GM12874 (cell line): ENCODE measurements at regions not wholly inside any gene's neighbourhood (a gene's known extent, or its start where the extent isn't known, plus 50 kb on each side); places are given as distances from the start of the nearest gene placed in this dataset.

ENCODE experiments used
- TF ChIP-seq, protein P1 (sequence below): IDR thresholded peaks from 2 replicates; pipeline ENCODE4 v1.5.1; 2011; ENCODE audit warnings: low read depth, mild to moderate bottlenecking, control low read depth, low read length, moderate library complexity; ENCODE audit not compliant: insufficient read depth

DNA sequence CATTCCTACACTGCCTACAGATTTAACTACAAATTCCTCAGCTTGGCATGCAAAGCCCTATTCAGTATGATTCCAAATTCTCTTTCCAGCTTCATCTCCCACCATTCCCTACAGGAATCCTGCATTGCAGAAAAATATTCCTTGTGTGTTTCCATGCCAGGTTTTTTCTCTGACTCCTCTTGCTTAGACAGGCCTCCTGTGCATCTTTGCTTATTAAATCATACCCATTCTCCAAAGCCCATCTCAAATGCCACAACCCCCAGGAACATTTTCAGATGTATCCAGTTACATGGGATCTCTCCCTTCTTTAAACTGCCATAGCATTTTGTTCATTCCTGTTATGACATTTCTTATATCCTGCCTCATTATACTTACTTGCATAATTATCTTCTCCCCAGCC, 106.4 kb upstream of the GRIA3 start:
- TF ChIP-seq, protein P1, sequence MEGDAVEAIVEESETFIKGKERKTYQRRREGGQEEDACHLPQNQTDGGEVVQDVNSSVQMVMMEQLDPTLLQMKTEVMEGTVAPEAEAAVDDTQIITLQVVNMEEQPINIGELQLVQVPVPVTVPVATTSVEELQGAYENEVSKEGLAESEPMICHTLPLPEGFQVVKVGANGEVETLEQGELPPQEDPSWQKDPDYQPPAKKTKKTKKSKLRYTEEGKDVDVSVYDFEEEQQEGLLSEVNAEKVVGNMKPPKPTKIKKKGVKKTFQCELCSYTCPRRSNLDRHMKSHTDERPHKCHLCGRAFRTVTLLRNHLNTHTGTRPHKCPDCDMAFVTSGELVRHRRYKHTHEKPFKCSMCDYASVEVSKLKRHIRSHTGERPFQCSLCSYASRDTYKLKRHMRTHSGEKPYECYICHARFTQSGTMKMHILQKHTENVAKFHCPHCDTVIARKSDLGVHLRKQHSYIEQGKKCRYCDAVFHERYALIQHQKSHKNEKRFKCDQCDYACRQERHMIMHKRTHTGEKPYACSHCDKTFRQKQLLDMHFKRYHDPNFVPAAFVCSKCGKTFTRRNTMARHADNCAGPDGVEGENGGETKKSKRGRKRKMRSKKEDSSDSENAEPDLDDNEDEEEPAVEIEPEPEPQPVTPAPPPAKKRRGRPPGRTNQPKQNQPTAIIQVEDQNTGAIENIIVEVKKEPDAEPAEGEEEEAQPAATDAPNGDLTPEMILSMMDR: no peak

DNA sequence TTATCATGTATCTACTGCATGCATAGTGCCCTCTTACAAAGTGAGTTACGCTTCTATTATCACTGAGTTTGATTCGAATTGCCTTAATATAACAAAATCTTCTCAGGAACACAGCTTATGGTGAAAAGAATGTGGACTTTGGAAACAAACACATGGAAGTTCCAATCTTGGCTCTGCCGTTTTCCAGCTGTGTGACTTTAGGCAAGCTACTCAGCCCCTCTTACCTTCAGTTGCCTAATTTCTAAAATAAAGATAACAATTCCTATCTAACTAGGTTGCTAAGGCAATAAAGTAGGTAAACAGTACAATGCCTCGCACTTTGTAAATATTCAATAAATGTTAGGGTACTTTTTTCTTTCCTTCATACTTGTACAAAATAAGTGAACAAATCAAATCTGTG, 104.0 kb upstream of the GRIA3 start:
- TF ChIP-seq, protein P1: no peak

DNA sequence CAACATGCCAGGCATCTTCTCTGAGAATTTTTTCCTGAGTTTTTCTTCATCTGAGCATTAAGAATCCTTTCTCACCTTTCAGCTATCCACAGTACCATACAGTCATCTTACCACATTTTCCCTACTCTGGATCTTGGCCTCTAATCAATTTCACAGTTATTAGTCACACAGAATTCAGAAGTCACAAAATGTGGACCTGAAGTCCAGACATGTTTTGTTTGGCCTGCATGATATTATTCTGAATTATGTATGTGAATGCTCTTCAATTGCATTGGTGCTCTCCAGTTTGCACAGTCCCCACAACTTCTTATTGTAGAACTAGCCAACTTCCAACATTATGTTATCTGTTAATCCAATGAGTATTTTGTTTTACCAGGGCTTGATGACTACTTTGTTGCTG, 102.3 kb upstream of the GRIA3 start:
- TF ChIP-seq, protein P1: no peak

DNA sequence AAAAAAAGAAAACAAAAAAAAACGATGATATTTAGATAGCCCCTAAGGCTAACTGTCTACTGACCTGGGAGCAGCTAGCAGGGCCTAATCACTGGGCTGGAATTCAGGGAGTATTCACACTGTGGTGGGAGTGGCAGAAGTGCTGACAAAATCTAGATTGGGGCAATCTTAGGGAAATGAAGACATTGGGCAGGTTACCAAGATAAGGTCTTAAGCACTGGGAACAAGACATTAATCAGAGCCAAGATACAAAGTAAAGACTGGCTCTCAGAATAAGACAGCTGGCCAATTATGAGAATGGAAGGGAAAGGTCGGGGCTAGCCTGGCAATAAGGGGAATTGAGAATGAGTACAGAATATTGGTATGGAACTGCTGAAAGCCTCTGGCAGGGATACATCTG, 100.2 kb upstream of the GRIA3 start:
- TF ChIP-seq, protein P1: no peak

DNA sequence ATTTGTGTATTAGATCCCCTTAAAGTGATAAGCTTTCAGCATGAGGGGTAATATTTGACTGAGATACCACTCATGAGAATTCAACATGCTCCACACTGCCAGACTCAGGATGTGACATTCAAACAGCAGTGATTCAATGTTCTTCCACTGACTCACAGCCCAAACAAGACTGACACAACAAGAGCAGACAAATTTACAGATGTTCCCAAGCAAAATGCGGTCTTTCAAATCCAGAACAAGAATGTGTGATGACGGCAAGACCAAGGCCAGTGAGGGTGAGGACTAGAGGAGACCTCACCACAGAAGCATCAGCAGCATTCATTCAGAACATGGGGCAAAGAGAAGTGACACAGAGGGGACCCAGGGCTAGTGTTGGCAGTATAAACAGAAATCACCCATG, 99.3 kb upstream of the GRIA3 start:
- TF ChIP-seq, protein P1: no peak

DNA sequence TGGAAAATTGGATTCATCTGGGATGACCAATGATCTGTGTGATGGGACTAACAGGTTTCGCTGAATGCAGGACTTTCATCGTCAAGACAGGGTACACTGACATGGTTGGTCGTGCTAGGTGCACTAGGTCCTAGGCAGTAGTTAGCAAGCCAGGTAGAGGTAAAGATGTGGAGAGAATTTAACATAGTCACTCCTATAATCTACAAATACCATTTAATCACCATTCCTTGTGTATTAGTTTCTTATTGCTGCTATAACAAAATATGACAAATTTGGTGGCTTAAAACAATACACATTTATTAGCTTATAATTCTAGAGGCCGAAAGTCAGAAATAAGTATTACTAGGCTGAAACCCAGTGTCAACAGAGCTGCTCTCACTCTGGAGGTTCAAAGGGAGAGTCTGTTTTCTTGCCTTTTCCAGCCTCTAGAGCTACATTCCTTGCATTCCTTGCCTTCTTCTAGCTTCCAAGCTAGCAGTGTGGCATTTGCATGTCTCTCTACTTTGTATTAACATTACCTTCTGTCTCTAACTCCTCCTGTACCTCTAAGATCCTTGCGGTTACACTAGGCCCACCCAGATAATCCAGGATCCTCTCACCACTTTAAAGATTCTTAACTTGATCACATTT, 98.7 kb upstream of the GRIA3 start:
- TF ChIP-seq, protein P1: no peak

DNA sequence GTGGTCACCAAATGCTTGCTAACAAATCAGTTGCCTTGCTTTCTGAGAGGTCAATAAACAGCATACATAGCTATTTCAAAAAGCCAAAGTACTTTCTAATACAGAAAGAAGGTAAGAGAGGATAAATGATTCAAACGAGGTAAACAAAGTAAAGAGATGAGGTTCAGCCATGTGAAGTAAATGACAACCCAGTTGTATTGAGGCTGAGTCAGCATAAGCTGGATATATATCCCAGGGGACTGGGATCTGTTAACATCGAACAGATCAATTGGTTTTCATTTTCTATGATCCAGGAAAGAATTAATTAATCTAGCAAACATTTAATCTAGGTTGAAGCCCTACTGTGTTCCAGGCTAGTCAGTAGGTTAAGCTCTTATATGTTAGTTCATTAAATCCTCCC, 97.3 kb upstream of the GRIA3 start:
- TF ChIP-seq, protein P1: no peak
